HG02884 (cell line): ENCODE measurements at regions not wholly inside any gene's neighbourhood (a gene's known extent, or its start where the extent isn't known, plus 50 kb on each side); places are given as distances from the start of the nearest gene placed in this dataset.

ENCODE experiments used
- ATAC-seq: cut with Tn5 transposase; IDR thresholded peaks from one replicate; pipeline ENCODE4 v1.9.1; 2021; ENCODE audit warnings: mild to moderate bottlenecking, moderate library complexity; ENCODE audit not compliant: unreplicated experiment

DNA sequence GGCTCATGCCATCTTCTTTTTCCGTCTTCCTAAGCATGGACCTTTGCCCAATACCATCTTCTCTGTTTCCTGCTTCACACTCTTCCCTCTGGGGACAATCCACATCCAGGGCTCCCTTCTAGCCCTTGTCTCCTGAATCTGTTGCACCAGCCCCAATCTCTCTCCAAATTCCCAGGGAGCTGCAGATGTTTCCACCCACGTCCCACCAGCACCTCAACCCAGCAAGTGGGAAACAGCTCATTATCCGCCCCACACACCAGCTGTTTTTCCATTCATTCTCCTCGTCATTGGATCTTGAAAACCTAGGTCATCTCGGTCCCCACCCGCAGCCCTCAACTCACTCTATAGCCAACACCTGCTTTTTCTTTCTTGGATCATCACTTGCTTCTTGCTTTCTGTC is 185.0 kb upstream of the CDYL start:
- ATAC-seq = no peak

- ATAC-seq = no peak
Observed at GRCh38 chr6:4589295-4589694, 186.9 kb upstream of the CDYL start.

DNA sequence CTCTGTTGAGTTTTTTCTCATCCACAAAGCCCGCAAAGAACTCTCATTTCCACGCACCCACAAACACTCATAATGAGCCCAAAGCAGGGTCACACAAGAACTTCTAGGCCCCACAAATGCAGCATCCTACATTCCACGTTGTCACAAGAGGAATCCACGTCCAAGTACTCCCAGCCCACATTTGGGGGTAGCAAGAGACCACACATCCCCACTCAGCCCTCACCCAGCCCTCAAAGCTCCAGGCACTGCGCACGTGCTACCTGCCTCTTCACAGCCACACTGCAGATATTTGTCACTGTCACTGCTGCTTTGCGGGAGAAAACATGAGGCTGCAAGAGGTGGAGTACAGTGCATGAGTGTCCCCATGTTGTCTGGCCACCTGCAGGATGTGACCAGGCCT is 187.6 kb upstream of the CDYL start:
- ATAC-seq = no peak

GRCh38 chr6:4588163-4588562 is 188.0 kb upstream of the CDYL start:
- ATAC-seq = no peak

GRCh38 chr6:4587171-4587570 is 189.0 kb upstream of the CDYL start:
- no peak for ATAC-seq

DNA sequence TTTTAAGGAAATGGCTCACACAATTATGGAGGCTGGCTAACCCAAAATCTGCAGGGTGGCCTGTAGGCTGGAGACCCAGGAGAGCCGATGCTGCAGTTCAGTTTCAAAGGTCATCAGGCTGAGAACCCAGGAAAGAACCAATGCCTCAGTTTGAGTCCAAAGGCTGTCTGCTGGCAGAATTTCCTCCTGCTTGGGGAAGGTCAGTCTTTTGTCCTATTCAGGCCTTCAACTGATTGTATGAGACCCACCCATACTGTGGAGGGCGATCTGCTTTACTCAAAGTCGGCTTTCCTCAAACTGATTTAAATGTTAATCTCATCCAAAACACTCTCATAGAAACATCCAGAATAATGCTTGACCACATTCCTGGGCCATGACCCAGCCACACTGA is 189.7 kb upstream of the CDYL start:
- no peak for ATAC-seq

DNA sequence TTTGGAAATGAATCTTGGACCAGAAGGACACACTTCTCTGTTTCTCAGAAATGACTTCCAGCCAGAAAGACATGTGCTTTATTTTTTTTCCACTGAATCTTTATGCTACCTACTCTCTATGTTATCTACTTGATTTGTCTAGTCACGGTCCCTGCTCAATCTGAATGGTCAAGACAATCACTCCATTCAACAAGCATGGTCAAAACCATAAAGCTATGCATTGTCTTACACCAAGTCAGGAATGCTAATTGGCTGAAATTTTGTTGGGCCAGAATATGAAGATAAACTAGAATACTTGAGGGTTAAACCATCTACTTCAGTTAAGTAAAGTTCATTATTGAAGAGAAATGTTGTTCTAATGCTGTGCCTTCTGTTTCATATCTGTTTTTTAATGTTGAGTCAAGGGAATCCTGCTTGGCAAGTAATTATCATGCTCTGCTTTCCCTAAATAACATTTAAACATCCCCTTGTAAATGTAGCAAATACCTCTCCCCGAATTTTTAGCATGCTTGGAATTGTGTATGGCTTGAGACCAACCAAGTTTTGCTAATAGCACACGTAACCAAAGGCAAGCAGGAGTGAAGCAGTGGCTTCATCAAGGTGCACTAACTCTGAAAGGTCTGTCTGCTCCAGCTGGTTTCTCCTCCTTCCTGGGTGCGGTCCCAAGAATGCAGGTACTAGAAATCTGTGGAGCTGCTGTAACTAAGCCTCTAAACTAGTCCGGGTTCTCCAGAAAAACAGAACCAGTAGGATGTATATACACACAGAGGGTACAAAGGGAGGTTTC is 190.3 kb upstream of the CDYL start:
- ATAC-seq = no peak

- ATAC-seq = no peak
Observed at GRCh38 chr6:4584801-4585200, 191.4 kb upstream of the CDYL start.

DNA sequence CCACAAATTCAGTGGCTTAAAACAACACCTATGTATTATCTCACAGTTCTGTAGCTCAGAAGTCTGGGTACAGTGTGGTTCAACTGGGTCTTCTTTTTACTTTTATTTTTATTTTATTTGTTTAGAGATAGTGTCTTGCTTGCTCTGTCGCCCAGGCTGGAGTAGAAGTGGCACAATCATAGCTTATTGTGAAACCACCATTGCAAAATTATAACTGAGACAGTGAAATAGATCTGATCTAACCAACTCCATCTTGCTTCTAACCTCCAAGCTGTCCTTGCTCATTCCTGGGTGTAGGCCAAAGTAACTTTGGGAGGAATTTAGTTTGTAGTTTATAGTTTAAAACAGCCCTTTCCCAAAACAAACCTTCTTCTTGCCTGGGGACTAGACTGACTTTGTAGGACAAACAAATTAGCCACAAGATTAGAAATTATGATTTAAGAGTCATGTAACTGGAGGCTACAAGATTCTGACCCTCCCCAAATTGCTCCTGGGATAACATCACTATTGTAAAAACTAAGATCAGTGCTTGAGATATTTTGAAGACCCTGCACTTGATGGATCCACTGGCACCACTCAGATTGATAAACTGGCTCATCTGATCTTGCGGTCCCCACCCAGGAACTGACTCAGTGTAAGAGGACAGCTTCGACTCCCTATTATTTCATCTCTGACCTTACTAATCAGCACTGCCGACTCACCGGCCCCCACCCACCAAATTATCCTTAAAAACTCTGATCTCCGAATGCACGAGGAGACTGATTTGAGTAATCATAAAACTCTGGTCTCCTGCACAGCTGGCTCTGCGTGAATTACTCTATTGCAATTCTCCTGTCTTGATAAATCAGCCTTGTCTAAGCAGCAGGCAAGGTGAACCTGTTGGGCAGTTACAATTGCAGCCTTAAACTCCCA is 193.4 kb upstream of the CDYL start:
- no peak for ATAC-seq

DNA sequence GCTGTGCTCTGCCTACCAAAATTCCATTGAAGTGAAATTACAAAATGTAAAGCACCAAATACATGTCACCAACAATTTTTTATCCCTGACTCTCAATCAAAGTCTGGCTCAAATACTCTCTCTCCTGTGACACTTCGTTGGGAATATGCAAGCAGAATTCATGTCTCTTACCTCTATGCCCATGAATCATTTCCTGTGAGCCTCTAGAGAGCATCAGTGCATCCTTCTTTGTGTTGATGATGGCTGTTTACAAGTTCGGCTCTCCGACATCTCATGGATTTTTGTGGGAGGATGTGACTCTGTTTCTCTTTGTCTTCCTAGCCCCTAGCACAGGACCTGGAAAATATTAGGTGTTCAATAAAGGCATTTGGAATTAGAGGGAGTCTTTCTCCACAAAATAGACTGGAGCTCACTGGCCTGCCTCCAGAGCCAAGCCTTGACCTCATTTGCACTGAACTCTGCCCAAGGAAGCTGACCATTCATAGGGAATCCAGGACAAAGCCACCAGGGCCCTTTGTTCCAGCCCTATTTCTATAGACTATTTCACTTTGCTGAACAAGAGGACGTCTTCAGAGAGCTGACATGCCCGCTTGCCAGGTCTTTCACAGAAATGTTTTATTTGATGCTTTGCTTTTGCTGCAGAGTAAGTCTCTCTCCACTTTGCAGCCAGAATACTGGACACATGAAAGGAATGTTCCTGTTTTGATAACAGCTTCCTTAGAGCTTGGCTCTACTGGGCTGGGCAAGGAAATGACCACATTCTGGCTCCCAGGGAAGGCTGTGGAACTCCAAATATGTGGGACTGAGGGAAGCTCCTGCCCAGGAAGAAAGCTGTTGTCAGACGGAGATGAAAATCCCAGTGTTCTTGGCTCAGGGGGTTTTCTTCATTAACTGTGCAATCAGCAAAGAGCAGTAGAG is 194.5 kb upstream of the CDYL start:
- no peak for ATAC-seq

DNA sequence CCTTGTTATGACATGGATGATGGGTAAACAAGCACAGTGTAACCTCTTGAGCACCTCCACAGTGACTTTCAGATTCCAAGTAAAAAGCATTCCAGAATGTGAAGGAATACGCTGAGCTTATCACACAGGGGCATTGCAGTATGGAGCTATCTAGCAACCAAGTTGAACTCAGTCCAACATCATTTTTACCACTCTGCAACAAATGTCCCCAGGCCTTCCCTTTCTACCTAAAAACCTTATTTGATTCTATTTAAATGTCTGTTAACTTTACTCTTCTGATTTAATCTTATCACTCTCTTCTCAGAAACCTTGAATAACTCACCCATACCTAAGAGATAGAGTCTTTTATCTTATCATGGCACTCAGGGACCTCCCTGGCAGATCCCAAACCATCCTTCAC is 195.8 kb upstream of the CDYL start:
- ATAC-seq = no peak

- no peak for ATAC-seq
Observed at GRCh38 chr6:4577406-4577805, 198.8 kb upstream of the CDYL start.

DNA sequence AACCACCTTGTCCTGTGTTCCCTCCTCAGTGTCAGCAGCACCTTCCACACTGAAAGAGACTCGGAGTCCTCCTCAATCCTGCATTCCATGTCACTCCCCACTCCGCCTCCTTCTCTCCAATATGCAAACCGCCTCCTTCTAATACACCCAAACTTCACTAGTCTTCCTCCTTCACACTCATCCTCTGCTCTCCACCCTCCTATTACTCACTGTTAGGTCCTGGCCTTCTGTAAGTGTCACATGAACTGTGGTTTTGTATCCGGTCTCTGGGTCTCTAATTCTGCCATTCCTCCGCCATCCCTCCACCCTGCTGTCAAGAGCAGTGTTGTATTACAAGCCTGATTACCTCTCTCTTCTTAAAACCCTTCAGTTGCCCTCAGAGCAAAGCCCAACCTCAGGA is 200.5 kb upstream of the CDYL start:
- no peak for ATAC-seq

DNA sequence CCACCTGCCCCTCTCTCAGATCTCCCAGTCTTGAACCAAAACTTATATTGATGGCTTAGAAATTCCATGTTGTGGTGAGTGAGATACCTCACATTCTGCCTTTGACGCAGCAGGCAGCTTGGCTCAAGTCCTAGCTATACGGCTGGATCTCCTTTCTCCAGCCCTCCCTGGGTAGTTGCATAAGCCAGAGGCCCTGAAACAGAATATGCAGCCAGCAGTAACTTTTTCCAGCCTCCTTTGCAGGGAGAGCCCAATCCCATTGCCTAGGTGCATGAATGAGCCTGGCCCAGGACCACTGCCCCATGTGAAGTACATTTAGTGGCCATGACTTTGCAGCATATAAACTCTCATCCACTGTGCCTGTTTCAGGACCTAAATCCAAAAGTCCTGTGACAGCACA is 202.2 kb upstream of the CDYL start:
- ATAC-seq = no peak

DNA sequence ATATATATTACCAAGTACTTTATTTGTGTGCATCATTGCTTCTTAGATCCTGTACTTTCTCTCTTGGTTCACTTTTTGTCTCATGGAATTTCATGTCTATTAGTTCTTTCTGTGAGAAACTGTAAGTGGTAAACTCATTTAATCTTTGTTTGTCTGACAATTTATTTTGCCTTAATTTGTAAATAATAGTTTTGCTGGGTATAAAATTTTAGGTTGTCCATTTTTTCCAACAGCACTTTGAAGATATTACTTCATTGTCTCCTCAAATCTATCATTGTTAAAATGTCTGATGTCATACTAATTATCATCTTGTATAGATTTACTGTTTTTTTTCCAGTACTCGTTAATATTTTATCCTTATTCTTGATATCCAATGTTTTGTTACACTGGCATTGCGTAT is 205.2 kb upstream of the CDYL start:
- ATAC-seq = no peak

DNA sequence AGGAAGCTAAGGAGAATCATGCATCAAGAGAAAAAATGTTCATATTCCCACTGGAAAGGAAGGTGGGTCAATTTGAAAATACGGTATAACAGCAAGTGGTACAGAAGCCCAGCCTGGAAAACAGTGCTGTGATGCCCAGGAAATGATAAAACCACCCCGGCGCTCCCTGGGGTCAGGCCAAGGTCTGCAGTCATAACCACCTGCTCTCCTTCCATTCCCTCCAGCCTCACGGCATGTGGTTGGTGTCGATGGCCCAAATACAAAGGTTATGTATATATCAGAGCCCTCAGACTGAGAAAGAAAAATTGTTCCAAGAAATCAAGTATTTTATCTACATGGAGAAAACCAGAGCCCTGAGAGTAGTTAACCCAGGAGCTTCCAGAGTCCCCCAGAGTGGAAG is 208.1 kb upstream of the CDYL start:
- ATAC-seq = no peak

DNA sequence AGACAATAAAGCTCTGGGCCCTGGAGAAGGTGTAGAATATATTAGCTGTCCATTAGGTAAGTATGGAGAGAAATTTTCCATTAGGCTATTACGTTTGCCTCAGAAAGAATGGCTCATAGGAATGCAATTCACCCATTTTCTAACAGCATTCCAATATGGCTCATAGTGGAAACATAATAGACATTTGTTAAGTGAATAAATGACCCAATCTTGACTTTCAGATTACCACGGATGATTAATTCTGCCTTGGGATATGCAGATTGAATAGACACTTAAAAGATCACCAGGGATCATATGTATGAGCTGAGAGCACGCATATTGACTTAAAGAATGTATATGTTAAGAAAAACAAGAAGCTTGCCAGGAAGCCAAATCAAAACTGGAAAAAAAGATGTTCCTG is 209.1 kb upstream of the CDYL start:
- ATAC-seq = no peak

GRCh38 chr6:4565301-4566250 is 210.6 kb upstream of the CDYL start:
- ATAC-seq = no peak

DNA sequence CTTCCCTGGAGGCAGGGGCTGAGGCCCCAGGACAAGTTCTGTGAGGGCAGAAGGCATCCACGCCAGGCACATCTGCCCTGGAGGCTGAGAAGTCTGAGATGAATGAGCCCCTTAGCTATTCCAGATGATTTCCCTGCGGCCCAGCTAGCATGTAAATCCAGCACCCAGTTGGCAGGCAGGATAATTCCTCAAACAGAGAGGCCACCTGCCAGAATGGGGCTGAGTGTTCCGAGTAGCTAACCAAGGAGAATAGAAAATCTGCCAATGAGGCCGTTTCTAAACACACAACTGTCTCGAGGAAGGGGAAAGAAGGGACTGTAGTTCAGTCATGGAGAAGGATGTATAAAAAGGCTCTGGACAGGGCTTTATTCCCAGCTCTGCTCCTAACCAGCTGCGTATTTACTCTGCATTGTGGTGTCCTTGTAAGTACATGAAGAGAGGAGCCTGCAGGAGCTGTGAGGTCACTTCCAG is 211.4 kb upstream of the CDYL start:
- ATAC-seq = no peak

DNA sequence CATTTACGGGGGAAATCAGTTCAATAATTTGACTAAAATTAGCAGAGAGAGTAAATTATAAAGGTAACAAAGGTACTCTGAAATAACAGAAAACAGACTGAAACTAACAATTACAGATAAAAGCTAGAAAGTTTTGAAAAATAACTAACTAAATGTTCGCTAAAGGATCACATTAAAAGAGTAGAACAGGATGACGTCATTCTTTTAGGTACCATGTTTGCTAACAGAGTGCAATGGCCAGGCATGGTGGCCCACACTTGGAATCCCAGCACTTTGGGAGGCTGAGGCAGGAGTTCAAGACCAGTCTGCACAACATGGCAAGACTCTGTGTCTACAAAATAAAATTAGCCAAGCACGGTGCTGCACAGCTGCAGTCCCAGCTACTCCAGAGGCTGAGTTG is 212.3 kb upstream of the CDYL start:
- ATAC-seq = no peak
